ENCODE measurements at regions not wholly inside any gene's neighbourhood (a gene's known extent, or its start where the extent isn't known, plus 50 kb on each side); places are given as distances from the start of the nearest gene placed in this dataset.

GRCh38 chr22:47607486-47607885 lies 845.0 kb downstream of the TBC1D22A start:
- TF ChIP-seq CTCF (IDR thresholded peaks at IDR 0.05): no peak
- TF ChIP-seq REST (IDR thresholded peaks at IDR 0.05; ENCODE audit: insufficient read depth in 1 of 2, low read depth in 2 of 2, low read length in 1 of 2): no peak
- no peak for TF ChIP-seq POLR2AphosphoS5 (IDR thresholded peaks at IDR 0.05; ENCODE audit: low read depth, low read length)
- TF ChIP-seq SIN3A (IDR thresholded peaks at IDR 0.05; ENCODE audit: borderline replicate concordance, insufficient read depth, low read depth, low read length): no peak

Measured in Panc1 (cell line).